ENCODE measurements at regions not wholly inside any gene's neighbourhood (a gene's known extent, or its start where the extent isn't known, plus 50 kb on each side); places are given as distances from the start of the nearest gene placed in this dataset.

DNA sequence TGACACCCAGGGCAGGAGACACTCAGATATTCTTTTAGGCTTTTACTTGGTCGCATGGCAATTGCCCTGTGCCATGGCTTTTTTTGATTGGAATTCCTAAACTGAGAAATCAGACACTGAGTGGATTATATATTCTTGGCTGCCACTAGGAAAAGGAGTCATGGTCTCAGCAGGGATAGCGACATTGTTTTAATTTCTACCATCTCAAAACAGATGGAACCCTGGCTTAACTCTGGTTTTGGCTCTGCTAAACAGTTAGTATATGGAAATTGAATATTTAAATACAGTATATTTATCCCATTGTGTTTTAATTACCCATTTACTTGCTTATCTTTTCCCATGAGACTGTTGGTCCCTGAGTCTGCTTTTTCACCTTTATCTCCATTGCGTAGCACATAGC, 84.0 kb downstream of the DACT1 start:
- H3K4me3 ChIP-seq, result no peak overlapping the region
- H3K9me3 ChIP-seq (replicated peaks), result no peaks in the 10 kb centered on the region
- no peaks in the 10 kb centered on the region for H3K27me3 ChIP-seq (ENCODE audit: low read depth)
- TF ChIP-seq, protein P1, sequence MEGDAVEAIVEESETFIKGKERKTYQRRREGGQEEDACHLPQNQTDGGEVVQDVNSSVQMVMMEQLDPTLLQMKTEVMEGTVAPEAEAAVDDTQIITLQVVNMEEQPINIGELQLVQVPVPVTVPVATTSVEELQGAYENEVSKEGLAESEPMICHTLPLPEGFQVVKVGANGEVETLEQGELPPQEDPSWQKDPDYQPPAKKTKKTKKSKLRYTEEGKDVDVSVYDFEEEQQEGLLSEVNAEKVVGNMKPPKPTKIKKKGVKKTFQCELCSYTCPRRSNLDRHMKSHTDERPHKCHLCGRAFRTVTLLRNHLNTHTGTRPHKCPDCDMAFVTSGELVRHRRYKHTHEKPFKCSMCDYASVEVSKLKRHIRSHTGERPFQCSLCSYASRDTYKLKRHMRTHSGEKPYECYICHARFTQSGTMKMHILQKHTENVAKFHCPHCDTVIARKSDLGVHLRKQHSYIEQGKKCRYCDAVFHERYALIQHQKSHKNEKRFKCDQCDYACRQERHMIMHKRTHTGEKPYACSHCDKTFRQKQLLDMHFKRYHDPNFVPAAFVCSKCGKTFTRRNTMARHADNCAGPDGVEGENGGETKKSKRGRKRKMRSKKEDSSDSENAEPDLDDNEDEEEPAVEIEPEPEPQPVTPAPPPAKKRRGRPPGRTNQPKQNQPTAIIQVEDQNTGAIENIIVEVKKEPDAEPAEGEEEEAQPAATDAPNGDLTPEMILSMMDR (IDR thresholded peaks at IDR 0.05; ENCODE audit: borderline replicate concordance), result no peak
- no peaks in the 10 kb centered on the region for H3K4me1 ChIP-seq
- intact Hi-C loops (cut with micrococcal nuclease), result no loop called here
- DNase-seq, result no peak
- no peak overlapping the region for H3K27ac ChIP-seq (replicated peaks)
- no peaks in the 10 kb centered on the region for H3K36me3 ChIP-seq

DNA sequence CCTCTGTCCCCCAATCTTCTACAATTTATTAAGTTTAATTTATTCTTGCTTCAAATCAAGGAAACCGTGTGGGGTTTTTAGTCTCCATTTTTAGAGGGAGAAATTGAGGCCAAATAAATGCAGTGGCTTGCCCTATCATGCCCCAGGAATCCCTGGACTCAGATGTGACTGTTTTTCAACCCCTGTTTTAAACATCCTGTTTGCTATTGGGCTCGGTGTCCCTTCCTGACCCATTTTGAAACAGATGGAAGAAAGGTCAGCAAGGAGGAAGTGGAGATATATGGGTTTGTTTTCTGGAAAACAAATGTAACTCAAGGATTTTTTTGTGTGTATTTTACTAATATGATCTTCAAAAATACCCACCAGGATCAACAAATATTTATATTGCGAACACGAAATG, 84.7 kb downstream of the DACT1 start:
- TF ChIP-seq, protein P1 (IDR thresholded peaks at IDR 0.05; ENCODE audit: borderline replicate concordance), result no peak
- no peak for DNase-seq
- no peaks in the 10 kb centered on the region for H3K9me3 ChIP-seq (replicated peaks)
- H3K36me3 ChIP-seq, result no peaks in the 10 kb centered on the region
- H3K27ac ChIP-seq (replicated peaks), result no peak overlapping the region
- no peaks in the 10 kb centered on the region for H3K4me1 ChIP-seq
- H3K27me3 ChIP-seq (ENCODE audit: low read depth), result no peaks in the 10 kb centered on the region
- no peak overlapping the region for H3K4me3 ChIP-seq
- intact Hi-C loops (cut with micrococcal nuclease), result no loop called here

DNA sequence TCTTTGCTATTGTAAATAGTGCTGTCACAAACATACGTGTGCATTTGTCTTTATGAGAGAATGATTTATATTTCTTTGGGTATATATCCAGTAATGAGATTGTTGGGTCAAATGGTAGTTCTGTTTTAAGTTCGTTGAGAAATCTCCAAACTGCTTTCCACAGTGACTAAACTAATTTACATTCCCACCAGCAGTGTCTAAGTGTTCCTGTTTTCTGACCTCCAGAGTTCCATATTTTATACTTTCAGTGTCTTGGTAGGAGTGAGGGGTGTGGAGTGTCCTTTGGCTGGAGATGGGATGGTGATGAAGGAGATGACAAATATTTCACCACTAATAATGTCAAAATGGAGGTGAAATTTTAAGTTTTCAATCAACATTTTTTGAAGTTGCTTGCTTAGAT, 86.4 kb downstream of the DACT1 start:
- intact Hi-C loops (cut with micrococcal nuclease), result no loop called here
- TF ChIP-seq, protein P1 (IDR thresholded peaks at IDR 0.05; ENCODE audit: borderline replicate concordance), result no peak
- no peaks in the 10 kb centered on the region for H3K36me3 ChIP-seq
- no peak for DNase-seq
- no peaks in the 10 kb centered on the region for H3K27me3 ChIP-seq (ENCODE audit: low read depth)
- no peak overlapping the region for H3K4me3 ChIP-seq
- H3K9me3 ChIP-seq (replicated peaks), result no peaks in the 10 kb centered on the region
- no peaks in the 10 kb centered on the region for H3K4me1 ChIP-seq
- H3K27ac ChIP-seq (replicated peaks), result no peak overlapping the region

DNA sequence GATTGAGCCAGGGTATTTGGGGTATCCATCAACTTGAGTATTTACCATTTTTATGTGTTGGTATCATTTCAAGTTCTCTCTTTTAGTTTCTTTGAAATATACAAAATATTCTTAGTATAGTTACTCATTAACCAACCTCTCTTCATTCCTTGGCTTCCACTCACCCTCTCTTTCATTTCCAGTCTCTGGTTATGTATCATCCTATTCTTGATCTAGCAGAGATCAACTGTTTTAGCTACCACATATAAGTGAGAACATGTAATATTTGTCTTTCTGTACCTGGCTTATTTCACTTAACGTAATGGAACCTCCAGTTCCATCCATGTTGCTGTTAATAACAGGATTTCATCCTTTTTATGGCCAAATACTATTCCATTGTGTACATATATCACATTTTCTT, 86.9 kb downstream of the DACT1 start:
- no peaks in the 10 kb centered on the region for H3K9me3 ChIP-seq (replicated peaks)
- H3K4me1 ChIP-seq, result no peaks in the 10 kb centered on the region
- TF ChIP-seq, protein P1 (IDR thresholded peaks at IDR 0.05; ENCODE audit: borderline replicate concordance), result no peak
- no peak overlapping the region for H3K4me3 ChIP-seq
- no peak overlapping the region for H3K27ac ChIP-seq (replicated peaks)
- no peak for DNase-seq
- no peaks in the 10 kb centered on the region for H3K27me3 ChIP-seq (ENCODE audit: low read depth)
- no peaks in the 10 kb centered on the region for H3K36me3 ChIP-seq
- intact Hi-C loops (cut with micrococcal nuclease), result no loop called here

DNA sequence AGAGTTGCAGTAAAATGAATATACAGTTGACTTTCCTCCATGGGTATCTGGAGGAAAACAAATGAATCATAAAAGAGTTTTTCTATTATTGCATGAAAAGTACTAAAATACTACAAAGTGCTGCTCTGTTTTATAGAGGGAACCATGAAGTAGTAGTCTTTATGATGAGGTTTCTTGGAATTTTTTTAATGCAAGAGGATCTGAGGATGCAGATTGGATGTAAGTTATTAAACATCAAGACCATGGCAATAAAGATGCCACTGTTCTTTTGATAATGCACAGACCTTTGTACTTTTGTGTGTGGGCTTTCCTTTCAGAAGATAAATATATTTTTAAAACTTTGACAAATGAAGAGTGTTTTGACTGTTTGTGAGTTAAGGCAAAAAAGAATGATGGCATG, 87.5 kb downstream of the DACT1 start:
- Histone ChIP-seq H3K27ac (replicated peaks) (no peak overlapping the region), H3K27me3 (ENCODE audit: low read depth) (no peaks in the 10 kb centered on the region), H3K4me3 (no peak overlapping the region), H3K9me3 (replicated peaks) (no peaks in the 10 kb centered on the region), H3K4me1 (no peaks in the 10 kb centered on the region), H3K36me3 (no peaks in the 10 kb centered on the region)
- intact Hi-C loops (cut with micrococcal nuclease), result no loop called here
- TF ChIP-seq, protein P1 (IDR thresholded peaks at IDR 0.05; ENCODE audit: borderline replicate concordance), result no peak
- no peak for DNase-seq

DNA sequence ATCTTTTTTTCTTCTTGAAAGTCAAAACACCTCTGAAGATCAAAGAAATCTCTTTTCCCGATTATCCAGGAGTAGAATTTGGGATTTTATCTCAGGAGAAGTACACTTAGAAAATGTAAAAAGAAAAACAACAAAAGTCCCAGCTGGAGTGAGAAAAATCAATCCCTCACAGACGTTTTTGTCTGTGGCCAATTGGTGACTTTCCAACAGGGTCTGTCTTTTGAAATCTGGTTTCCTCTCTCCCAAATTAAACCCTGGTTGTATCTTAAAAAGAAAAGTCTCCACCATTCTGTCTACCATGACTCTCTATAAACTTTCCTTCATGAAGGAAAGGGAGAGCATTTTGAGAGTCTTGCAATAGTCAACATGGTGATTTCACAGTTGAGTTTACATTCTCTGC, 88.1 kb downstream of the DACT1 start:
- Histone ChIP-seq H3K27me3 (ENCODE audit: low read depth) (no peaks in the 10 kb centered on the region), H3K4me1 (peaks cover under 1% of the 10 kb centered on the region), H3K4me3 (no peak overlapping the region), H3K27ac (replicated peaks) (no peak overlapping the region), H3K36me3 (no peaks in the 10 kb centered on the region), H3K9me3 (replicated peaks) (no peaks in the 10 kb centered on the region)
- TF ChIP-seq, protein P1 (IDR thresholded peaks at IDR 0.05; ENCODE audit: borderline replicate concordance), result no peak
- intact Hi-C loops (cut with micrococcal nuclease), result no loop called here
- no peak for DNase-seq

Data from left ventricle myocardium inferior (tissue), 1 donor.